ENCODE measurements at regions not wholly inside any gene's neighbourhood (a gene's known extent, or its start where the extent isn't known, plus 50 kb on each side); places are given as distances from the start of the nearest gene placed in this dataset.

- no peak for DNase-seq
Measured at GRCh38 chr5:89922161-89922560, 487.4 kb downstream of the CETN3 start.

DNA sequence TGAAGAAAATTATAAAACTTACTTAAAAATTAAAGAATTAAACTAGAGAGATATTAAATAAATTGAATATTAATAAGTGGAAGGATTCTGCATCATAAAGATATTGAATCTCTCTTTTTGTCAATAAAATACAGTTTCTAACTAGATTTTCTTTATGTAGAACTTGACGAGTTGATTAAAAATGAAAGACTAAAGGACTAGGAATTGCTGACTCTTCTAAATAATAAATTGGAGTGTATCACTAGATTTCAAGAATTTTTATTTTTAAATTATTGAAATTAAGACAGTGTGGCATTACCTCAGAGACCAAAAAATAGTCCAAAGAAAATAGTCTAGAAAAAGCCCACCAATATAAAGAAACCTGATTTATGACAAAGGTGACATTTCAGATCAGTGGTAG, 492.4 kb downstream of the CETN3 start:
- DNase-seq: no peak

GRCh38 chr5:89916131-89916530, 493.4 kb downstream of the CETN3 start:
- no peak for DNase-seq

DNA sequence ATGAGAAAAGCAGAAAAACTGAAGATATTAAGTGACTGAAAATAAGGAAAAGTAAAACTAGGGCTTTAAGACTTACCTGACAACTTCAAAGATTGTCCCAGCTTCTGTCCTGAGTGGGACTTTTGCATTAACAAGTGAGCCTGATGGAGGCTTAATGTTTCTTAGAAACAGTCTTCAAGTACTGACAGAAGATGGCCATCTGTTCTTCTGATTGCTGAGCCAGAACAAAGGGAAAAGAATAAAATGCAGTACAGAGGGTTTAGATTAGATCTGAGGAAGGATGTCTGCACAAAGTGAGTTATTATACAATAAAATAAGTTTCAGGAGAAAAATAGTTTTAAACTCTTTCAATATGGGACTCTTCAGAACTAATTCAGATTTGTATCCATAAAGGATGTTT, 500.7 kb downstream of the CETN3 start:
- no peak for DNase-seq

- DNase-seq: no peak
Measured at GRCh38 chr5:89904442-89904841, 505.1 kb downstream of the CETN3 start.

GRCh38 chr5:89901983-89902382, 507.6 kb downstream of the CETN3 start:
- DNase-seq: no peak

GRCh38 chr5:89901346-89901745, 508.2 kb downstream of the CETN3 start:
- no peak for DNase-seq

GRCh38 chr5:89900346-89900745, 509.2 kb downstream of the CETN3 start:
- DNase-seq: no peak

- DNase-seq: no peak
Measured at GRCh38 chr5:89899559-89899958, 510.0 kb downstream of the CETN3 start.

- no peak for DNase-seq
Measured at GRCh38 chr5:89893546-89893945, 516.0 kb downstream of the CETN3 start.

GRCh38 chr5:89885670-89886069, 523.9 kb downstream of the CETN3 start:
- no peak for DNase-seq

- DNase-seq: no peak
Measured at GRCh38 chr5:89883967-89884366, 525.6 kb downstream of the CETN3 start.

GRCh38 chr5:89878140-89879132, 531.1 kb downstream of the CETN3 start:
- DNase-seq: peak; percentile 81

GRCh38 chr5:89871906-89872305, 537.6 kb downstream of the CETN3 start:
- no peak for DNase-seq

DNA sequence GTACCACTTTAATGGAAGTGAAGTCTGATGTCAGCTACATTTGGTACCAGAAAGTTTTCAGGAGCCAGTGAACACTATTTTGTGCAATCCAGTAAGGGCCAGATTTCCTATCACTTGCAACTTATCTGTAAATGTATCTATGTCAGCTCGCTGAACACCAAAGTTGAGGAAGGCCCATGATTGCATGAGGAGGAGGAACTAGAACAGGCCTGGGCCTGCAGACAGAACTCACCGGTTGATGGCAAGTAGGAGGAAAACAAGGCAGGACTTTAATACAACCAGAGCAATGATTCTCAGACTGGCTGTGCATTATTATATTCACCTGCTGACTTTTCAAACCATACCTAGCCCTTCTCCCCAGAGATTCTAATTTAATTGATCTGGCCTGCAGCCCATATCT, 540.2 kb downstream of the CETN3 start:
- DNase-seq: no peak

DNA sequence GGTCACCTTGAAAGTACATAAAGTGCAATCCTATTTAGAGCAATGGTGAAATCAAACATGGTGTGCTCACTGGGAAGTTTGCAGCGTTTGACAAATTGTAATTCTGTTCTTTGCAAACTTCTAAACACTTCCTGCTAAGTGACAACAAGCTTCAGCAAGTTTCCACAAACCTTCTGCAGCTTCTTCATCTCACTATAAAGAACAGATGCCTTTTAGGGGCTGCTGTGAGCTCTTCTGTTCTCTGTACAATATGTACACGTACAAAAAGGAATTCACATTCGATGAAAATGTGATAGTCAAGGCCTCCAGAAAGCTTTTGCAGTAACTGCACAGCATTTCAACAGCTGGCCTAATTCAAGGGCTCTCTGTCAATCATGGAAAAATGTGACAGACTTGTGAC, 543.1 kb downstream of the CETN3 start:
- DNase-seq: no peak

- no peak for DNase-seq
Measured at GRCh38 chr5:89864941-89865340, 544.6 kb downstream of the CETN3 start.

GRCh38 chr5:89857790-89858189, 551.8 kb downstream of the CETN3 start:
- DNase-seq: no peak

- no peak for DNase-seq
Measured at GRCh38 chr5:89855417-89855816, 554.1 kb downstream of the CETN3 start.

DNA sequence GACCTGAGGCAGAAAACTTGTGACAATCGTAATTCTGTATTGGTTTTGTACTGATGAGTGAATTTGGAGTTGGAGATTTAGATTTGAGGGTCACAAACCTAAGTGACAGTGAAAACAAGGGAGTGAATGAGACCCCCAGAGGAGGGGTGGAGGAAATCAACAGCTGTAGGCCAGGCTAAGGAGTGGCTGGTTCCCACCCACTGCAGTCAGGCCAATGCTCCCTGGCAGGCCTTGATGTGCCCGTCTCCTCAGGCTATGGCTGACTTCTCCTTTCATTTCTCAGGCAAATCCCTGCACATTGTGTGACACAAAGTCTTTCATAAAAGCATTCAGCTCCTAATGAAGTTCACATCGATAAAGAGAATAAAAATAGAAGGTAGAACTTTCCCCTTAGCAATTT, 557.6 kb downstream of the CETN3 start:
- no peak for DNase-seq

- DNase-seq: no peak
Measured at GRCh38 chr5:89850513-89850865, 559.1 kb downstream of the CETN3 start.

GRCh38 chr5:89849830-89850512, 559.6 kb downstream of the CETN3 start:
- DNase-seq: no peak

GRCh38 chr5:89847743-89848142, 561.8 kb downstream of the CETN3 start:
- no peak for DNase-seq

GRCh38 chr5:89844548-89844947, 565.0 kb downstream of the CETN3 start:
- DNase-seq: no peak
